PC-3 (cell line): ENCODE measurements at regions not wholly inside any gene's neighbourhood (a gene's known extent, or its start where the extent isn't known, plus 50 kb on each side); places are given as distances from the start of the nearest gene placed in this dataset.

Source experiments
- ATAC-seq: fragments of 200-7000 bp; cut with Tn5 transposase; 2 replicates; pipeline ENCODE4 v1.9.1; 2020; ENCODE audit warnings: mild to moderate bottlenecking, moderate library complexity
- BruUV-seq: library from RNA; stranded (reverse); fragments of 400-500 nt; replicated peaks from 2 replicates; lab custom pipeline; 2021; lab: Mats Ljungman, UMichigan
- CTCF ChIA-PET: fragments of 300-600 bp; sonication (Branson Sonifier 250); formaldehyde crosslinking; loops from one replicate; lab custom pipeline; 2022; ENCODE audit warnings: antibody characterized with exemption; lab: Charles Lee
- POLR2A ChIA-PET: fragments of 300-600 bp; sonication (Branson Sonifier 250); formaldehyde crosslinking; loops from one replicate; lab custom pipeline; 2022; ENCODE audit warnings: antibody characterized with exemption; ENCODE audit not compliant: unreplicated experiment; lab: Charles Lee
- DNase-seq: peaks from one replicate; pipeline ENCODE4 v3.0.0-alpha.2; 2015
- H2AFZ ChIP-seq: fragments of 300-600 bp; sonication (generic); 2 replicates; pipeline ENCODE4 v1.6.0; 2016; ENCODE audit warnings: antibody characterized with exemption, low read length
- H3F3A ChIP-seq: fragments of 300-600 bp; sonication (generic); one replicate; pipeline ENCODE4 v1.6.0; 2017; ENCODE audit warnings: antibody characterized with exemption, low read length, control low read depth, mild to moderate bottlenecking; ENCODE audit not compliant: unreplicated experiment
- H3K27ac ChIP-seq: fragments of 300-600 bp; sonication (generic); 2 replicates; pipeline ENCODE4 v1.5.1; 2016; ENCODE audit warnings: mild to moderate bottlenecking, low read length
- H3K27me3 ChIP-seq: fragments of 300-600 bp; sonication (generic); 2 replicates; pipeline ENCODE4 v1.6.1; 2016; ENCODE audit warnings: low read length, mixed read lengths
- H3K36me3 ChIP-seq: fragments of 300-600 bp; sonication (generic); 2 replicates; pipeline ENCODE4 v1.6.1; 2016; ENCODE audit warnings: low read depth, mixed run types, low read length, mixed read lengths
- H3K4me1 ChIP-seq: fragments of 300-600 bp; sonication (generic); 2 replicates; pipeline ENCODE4 v1.5.1; 2016; ENCODE audit warnings: low read length; ENCODE audit not compliant: insufficient read depth
- H3K4me2 ChIP-seq: fragments of 300-600 bp; sonication (generic); 2 replicates; pipeline ENCODE4 v1.6.0; 2016; ENCODE audit warnings: low read length
- H3K4me3 ChIP-seq: fragments of 300-600 bp; sonication (generic); 2 replicates; pipeline ENCODE4 v1.5.1; 2016; ENCODE audit warnings: mild to moderate bottlenecking, low read length, mixed read lengths
- H3K79me2 ChIP-seq: fragments of 300-600 bp; sonication (generic); 2 replicates; pipeline ENCODE4 v1.6.1; 2017; ENCODE audit warnings: low read length, mixed read lengths
- H3K9ac ChIP-seq: fragments of 300-600 bp; sonication (generic); 2 replicates; pipeline ENCODE4 v1.6.0; 2016; ENCODE audit warnings: mild to moderate bottlenecking, low read length
- H3K9me2 ChIP-seq: fragments of 300-600 bp; sonication (generic); replicated peaks from 2 replicates; pipeline ENCODE4 v1.6.1; 2016; ENCODE audit warnings: mixed run types, low read length, mixed read lengths
- H3K9me3 ChIP-seq: fragments of 300-600 bp; sonication (generic); 2 replicates; pipeline ENCODE4 v1.6.1; 2016; ENCODE audit warnings: low read length, mixed read lengths
- H4K20me1 ChIP-seq: fragments of 300-600 bp; sonication (generic); 2 replicates; pipeline ENCODE4 v1.6.1; 2016; ENCODE audit warnings: low read length, mixed read lengths
- EZH2 ChIP-seq: fragments of 300-600 bp; sonication (generic); IDR thresholded peaks from one replicate; pipeline ENCODE4 v1.6.1; 2017; ENCODE audit warnings: antibody characterized with exemption, mild to moderate bottlenecking, low read length; ENCODE audit not compliant: unreplicated experiment
- EZH2phosphoT487 ChIP-seq: fragments of 300-600 bp; sonication (generic); IDR thresholded peaks from 2 replicates; pipeline ENCODE4 v1.6.1; 2018; ENCODE audit warnings: mild to moderate bottlenecking, antibody characterized with exemption, low read length, borderline replicate concordance
- intact Hi-C: fragments of 100-400 bp; cut with micrococcal nuclease; formaldehyde crosslinking; loops from 2 replicates; pipeline ENCODE4 v1.9.0; 2023
- TF ChIP-seq, protein P1 (sequence below): fragments of 300-600 bp; sonication (generic); conservative IDR thresholded peaks from 2 replicates; pipeline ENCODE4 v1.5.1; 2017; ENCODE audit warnings: antibody characterized with exemption, low read depth, mild to moderate bottlenecking, low read length

DNA sequence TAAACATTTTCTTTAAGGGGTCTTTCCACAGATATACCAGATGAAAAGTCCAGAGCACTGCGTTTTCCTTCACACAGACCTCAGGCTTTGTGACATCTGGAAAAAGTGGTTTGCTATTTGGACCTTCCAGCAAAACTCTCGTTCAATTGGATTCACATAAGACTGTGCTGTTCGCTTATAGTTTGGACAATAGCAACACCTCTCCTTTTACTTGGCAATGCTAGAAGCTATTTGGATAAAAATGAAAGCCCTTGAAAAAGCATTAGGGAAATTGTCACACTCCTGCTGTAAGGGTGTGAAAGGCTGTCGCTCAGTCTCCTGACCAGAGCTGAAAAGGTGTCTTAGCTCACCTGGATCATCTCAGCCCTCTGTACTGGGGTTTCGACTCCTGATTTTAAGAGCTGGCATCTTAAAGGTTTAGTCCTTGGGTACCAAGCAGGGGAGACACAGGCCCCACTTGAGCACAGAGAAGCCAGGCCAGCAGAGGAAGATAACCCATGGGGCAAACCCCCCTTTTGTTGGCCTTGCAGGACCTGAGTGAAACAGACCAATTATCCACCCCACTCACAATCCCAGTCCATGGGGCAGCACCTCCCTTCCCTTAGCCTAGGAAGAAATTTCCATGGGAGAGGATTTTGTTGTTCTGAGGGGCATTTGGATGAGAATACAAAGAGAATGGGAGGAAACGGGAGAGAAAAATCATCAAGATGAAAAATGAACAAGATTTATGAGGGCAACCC lies 257.6 kb downstream of the DLEU7 start:
- Histone ChIP-seq H3K4me1 (peaks cover 21% of the 10 kb centered on the region; the same call in 1 of the 2 replicates), H3K9me2 (no peaks in the 10 kb centered on the region), H3K27me3 (no peaks in the 10 kb centered on the region), H3K4me3 (no peak overlapping the region), H3K36me3 (no peaks in the 10 kb centered on the region), H3K79me2 (no peaks in the 10 kb centered on the region), H4K20me1 (no peaks in the 10 kb centered on the region), H3F3A (no peaks in the 10 kb centered on the region), H3K9me3 (no peaks in the 10 kb centered on the region), H3K9ac (no peak overlapping the region), H2AFZ (no peak overlapping the region), H3K27ac (no peak overlapping the region), H3K4me2 (no peak overlapping the region)
- intact Hi-C loops: no loop called here
- TF ChIP-seq EZH2phosphoT487: no peak
- no peak for TF ChIP-seq EZH2
- TF ChIP-seq, protein P1, sequence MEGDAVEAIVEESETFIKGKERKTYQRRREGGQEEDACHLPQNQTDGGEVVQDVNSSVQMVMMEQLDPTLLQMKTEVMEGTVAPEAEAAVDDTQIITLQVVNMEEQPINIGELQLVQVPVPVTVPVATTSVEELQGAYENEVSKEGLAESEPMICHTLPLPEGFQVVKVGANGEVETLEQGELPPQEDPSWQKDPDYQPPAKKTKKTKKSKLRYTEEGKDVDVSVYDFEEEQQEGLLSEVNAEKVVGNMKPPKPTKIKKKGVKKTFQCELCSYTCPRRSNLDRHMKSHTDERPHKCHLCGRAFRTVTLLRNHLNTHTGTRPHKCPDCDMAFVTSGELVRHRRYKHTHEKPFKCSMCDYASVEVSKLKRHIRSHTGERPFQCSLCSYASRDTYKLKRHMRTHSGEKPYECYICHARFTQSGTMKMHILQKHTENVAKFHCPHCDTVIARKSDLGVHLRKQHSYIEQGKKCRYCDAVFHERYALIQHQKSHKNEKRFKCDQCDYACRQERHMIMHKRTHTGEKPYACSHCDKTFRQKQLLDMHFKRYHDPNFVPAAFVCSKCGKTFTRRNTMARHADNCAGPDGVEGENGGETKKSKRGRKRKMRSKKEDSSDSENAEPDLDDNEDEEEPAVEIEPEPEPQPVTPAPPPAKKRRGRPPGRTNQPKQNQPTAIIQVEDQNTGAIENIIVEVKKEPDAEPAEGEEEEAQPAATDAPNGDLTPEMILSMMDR: no peak
- CTCF ChIA-PET: no interaction called here
- POLR2A ChIA-PET: no interaction called here
- no peak for ATAC-seq
- no TSS peak for BruUV-seq
- no peak for DNase-seq

DNA sequence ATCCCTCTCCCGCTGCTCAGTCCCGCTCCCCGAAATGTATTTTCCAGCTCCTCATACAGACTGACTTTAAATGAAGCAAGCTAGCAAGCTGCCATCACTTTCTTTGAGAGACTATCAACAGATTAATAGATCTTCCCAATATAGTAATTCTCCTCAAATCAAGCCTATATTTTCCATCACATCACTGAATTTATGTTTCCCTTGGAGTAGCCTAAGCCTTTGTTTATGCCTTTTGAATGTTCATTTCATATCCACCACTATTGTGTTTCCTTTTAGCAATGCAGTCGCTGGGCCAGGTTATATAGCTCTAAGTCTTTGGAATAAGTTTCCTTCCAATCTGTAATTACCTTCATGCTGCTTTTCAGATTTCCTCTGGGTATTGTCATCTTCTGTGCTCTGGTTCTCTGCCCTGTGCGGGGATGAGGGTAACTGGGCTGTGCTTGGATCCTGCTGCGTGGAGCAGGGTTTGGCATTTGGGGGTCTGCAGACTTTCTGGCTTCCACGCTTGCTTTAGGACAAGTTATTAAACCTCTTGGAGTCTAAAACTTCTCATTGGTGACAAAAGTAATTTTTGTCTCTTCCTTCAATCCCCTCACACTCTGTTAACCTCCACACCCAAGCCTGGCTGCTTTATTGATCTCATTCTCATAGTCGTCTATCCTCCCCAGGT lies 256.9 kb downstream of the DLEU7 start:
- no peak for ATAC-seq
- Histone ChIP-seq H3K4me3 (no peak overlapping the region), H3K36me3 (no peaks in the 10 kb centered on the region), H3K4me1 (peaks cover 21% of the 10 kb centered on the region; the same call in 1 of the 2 replicates), H3K9me2 (no peaks in the 10 kb centered on the region), H3F3A (no peaks in the 10 kb centered on the region), H4K20me1 (no peaks in the 10 kb centered on the region), H2AFZ (no peak overlapping the region), H3K27ac (no peak overlapping the region), H3K9ac (no peak overlapping the region), H3K4me2 (no peak overlapping the region), H3K9me3 (no peaks in the 10 kb centered on the region), H3K79me2 (no peaks in the 10 kb centered on the region), H3K27me3 (no peaks in the 10 kb centered on the region)
- TF ChIP-seq EZH2phosphoT487 (no peak), EZH2 (no peak)
- TF ChIP-seq, protein P1: no peak
- no TSS peak for BruUV-seq
- POLR2A ChIA-PET: no interaction called here
- DNase-seq: no peak
- CTCF ChIA-PET: no interaction called here
- intact Hi-C loops: no loop called here

DNA sequence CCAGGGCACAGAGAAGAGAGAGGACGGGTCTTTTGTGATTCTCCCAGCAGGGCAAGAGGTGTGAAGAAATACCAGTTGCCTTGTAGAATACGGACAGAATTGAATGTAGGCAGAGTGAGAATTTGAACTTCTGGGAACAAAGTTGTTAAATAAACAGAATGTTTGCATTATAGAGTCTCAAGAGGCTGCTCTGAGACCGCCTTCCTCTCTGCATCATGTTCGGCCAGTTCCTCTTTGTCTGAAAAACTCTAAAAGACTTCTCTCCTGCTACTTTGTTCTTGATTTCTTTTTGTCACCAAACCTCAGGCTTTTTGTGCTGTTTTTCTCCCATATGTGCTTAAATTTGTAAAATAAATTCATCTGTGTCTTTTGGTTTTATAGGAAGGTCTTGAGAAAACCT lies 256.4 kb downstream of the DLEU7 start:
- intact Hi-C loops: no loop called here
- CTCF ChIA-PET: no interaction called here
- Histone ChIP-seq H3K9ac (no peak overlapping the region), H3K9me3 (no peaks in the 10 kb centered on the region), H3F3A (no peaks in the 10 kb centered on the region), H3K4me3 (no peak overlapping the region), H4K20me1 (no peaks in the 10 kb centered on the region), H3K27ac (no peak overlapping the region), H3K4me2 (no peak overlapping the region), H3K4me1 (peaks cover 21% of the 10 kb centered on the region; the same call in 1 of the 2 replicates), H3K27me3 (no peaks in the 10 kb centered on the region), H3K79me2 (no peaks in the 10 kb centered on the region), H3K9me2 (no peaks in the 10 kb centered on the region), H2AFZ (no peak overlapping the region), H3K36me3 (no peaks in the 10 kb centered on the region)
- DNase-seq (no peak), ATAC-seq (no peak)
- BruUV-seq: no TSS peak
- TF ChIP-seq EZH2 (no peak), EZH2phosphoT487 (no peak)
- TF ChIP-seq, protein P1: no peak
- POLR2A ChIA-PET: no interaction called here
